ENCODE measurements at regions not wholly inside any gene's neighbourhood (a gene's known extent, or its start where the extent isn't known, plus 50 kb on each side); places are given as distances from the start of the nearest gene placed in this dataset.

DNA sequence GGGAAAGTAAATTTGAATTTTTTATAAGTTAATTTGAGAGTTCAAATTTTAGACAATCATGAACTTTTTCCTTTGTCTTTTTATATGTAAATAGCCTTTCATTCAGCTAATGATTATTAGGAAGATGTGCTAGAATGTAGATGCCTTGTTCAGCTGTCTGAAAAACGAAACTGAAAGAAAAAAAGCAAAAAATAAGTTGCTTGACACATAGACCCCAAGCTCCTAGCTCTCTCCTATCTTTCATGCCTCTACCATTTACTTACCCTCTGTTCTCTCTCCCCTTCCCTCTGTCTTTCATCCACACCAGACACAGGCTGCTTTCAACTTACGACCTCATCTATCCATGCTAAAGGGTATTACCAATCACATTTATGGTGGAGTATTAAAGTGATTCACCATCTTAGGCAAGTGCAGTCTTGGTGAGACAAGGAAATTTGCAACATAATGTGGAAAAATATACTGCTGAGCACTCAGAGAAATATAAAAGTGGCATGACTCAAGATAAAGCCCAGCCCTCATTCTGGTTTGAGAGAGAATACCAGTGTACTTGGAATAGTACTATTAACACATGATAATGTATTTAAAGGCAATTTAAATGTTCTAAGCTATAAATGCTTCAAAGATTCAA lies 425.6 kb downstream of the SUCLG1 start:
- no peaks in the 10 kb centered on the region for H3K9me3 ChIP-seq
- no peak for DNase-seq (ENCODE audit: low spot score in 2 of 2)
- TF ChIP-seq POLR2AphosphoS5 (IDR thresholded peaks at IDR 0.05) = no peak
- TF ChIP-seq POLR2A (IDR thresholded peaks at IDR 0.05) = no peak
- TF ChIP-seq CTCF (IDR thresholded peaks at IDR 0.05) = no peak
- no peaks in the 10 kb centered on the region for H3K4me1 ChIP-seq
- H3K27me3 ChIP-seq = no peaks in the 10 kb centered on the region
- no peak overlapping the region for H3K27ac ChIP-seq
- no peak overlapping the region for H3K4me3 ChIP-seq
- intact Hi-C loops (cut with DNase I; ENCODE audit: low total_unique reads) = no loop called here
- no peaks in the 10 kb centered on the region for H3K36me3 ChIP-seq

DNA sequence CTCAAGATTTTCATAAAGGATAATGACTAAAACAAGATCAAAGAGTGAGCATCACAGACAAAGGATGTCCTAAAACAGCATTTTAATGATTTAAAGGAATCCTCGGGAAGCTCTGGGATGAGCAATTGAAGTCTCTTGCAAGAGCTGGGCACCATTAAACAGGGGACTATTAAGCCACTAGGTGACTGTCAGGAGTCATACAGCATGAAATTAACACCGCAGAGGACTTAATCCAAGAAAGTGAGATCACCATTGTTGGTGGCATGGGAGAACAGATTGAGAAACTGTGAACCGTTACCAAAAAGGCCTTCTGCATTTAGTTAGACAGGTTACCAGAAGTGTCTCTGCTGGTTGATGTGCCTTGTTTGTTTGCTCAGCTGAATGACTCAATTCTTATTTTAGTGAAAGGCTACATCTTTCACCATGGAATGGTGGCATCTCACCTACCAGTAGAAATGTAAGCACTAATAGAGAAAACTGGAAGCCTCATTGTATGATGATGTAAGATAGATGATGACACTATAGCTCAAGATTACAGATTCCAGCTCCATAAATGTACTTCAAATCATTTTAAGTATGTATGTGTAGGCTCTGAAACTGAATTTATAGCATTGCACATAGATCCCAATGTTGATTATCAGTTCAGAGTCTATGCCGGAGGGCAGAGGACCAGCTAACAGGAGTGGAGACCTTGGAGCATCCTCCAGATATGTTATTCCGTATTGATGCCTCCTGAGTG lies 427.6 kb downstream of the SUCLG1 start:
- no peaks in the 10 kb centered on the region for H3K4me1 ChIP-seq
- DNase-seq (ENCODE audit: low spot score in 2 of 2) = no peak
- H3K4me3 ChIP-seq = no peak overlapping the region
- H3K36me3 ChIP-seq = no peaks in the 10 kb centered on the region
- TF ChIP-seq POLR2A (IDR thresholded peaks at IDR 0.05) = no peak
- no peak for TF ChIP-seq POLR2AphosphoS5 (IDR thresholded peaks at IDR 0.05)
- no peak for TF ChIP-seq CTCF (IDR thresholded peaks at IDR 0.05)
- intact Hi-C loops (cut with DNase I; ENCODE audit: low total_unique reads) = no loop called here
- H3K9me3 ChIP-seq = no peaks in the 10 kb centered on the region
- no peak overlapping the region for H3K27ac ChIP-seq
- no peaks in the 10 kb centered on the region for H3K27me3 ChIP-seq

DNA sequence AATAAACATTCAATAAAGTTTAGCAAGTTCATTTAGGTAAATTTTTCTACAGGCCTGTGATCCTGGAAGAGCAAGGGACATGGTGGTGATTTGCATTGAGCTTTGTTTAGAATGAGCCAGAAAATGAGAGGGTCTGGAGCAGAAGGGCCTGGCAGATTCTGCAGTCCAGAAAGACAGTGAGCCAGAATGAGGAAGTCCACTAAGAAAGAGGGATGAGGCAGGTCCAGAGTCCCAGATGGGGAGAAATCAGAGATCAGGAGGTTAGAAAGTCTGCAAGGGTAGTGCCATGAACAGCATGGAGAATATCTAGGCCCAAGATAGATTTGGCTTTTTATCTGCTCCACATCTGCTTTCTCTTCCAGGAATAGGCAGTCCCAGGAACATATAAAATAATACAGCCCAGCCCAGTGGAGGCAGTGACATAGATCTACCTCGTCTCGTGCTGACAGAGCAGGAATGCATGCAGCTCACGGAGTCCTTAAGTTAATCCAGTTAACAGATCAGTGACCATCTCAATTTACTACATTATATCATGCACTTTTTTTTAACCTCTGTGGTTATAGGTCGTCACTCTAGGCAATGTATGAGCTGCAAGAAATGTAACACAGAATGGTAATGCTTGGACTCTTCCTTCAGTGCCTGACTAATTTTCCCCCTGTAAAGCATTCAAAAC lies 429.0 kb downstream of the SUCLG1 start:
- no peaks in the 10 kb centered on the region for H3K27me3 ChIP-seq
- no peak overlapping the region for H3K4me3 ChIP-seq
- no peak for TF ChIP-seq POLR2AphosphoS5 (IDR thresholded peaks at IDR 0.05)
- TF ChIP-seq CTCF (IDR thresholded peaks at IDR 0.05) = no peak
- TF ChIP-seq POLR2A (IDR thresholded peaks at IDR 0.05) = no peak
- H3K36me3 ChIP-seq = no peaks in the 10 kb centered on the region
- H3K9me3 ChIP-seq = no peaks in the 10 kb centered on the region
- no peak for DNase-seq (ENCODE audit: low spot score in 2 of 2)
- H3K4me1 ChIP-seq = no peaks in the 10 kb centered on the region
- intact Hi-C loops (cut with DNase I; ENCODE audit: low total_unique reads) = no loop called here
- H3K27ac ChIP-seq = no peak overlapping the region

- intact Hi-C loops (cut with DNase I; ENCODE audit: low total_unique reads) = no loop called here
- TF ChIP-seq CTCF (IDR thresholded peaks at IDR 0.05) = no peak
- TF ChIP-seq POLR2A (IDR thresholded peaks at IDR 0.05) = no peak
- no peak for TF ChIP-seq POLR2AphosphoS5 (IDR thresholded peaks at IDR 0.05)
- no peaks in the 10 kb centered on the region for H3K27me3 ChIP-seq
- no peak for DNase-seq (ENCODE audit: low spot score in 2 of 2)
- H3K9me3 ChIP-seq = no peaks in the 10 kb centered on the region
- no peaks in the 10 kb centered on the region for H3K36me3 ChIP-seq
- no peaks in the 10 kb centered on the region for H3K4me1 ChIP-seq
- H3K27ac ChIP-seq = no peak overlapping the region
- no peak overlapping the region for H3K4me3 ChIP-seq
Observed at GRCh38 chr2:84026818-84027217, 432.3 kb downstream of the SUCLG1 start.

All from breast epithelium (tissue), 4 donors.